CD8-positive, alpha-beta memory T cell (primary cell): ENCODE measurements at regions not wholly inside any gene's neighbourhood (a gene's known extent, or its start where the extent isn't known, plus 50 kb on each side); places are given as distances from the start of the nearest gene placed in this dataset.

Experiments used
- CTCF ChIA-PET: fragments of 350-600 bp; sonication (Branson Sonifier 250); formaldehyde crosslinking; loops from one replicate; lab custom pipeline; 2021; ENCODE audit warnings: antibody characterized with exemption; lab: Charles Lee
- POLR2A ChIA-PET: fragments of 350-600 bp; sonication (Branson Sonifier 250); formaldehyde crosslinking; loops from one replicate; lab custom pipeline; 2021; ENCODE audit warnings: antibody characterized with exemption; lab: Charles Lee
- DNase-seq, 5 donors: peaks; one replicate each; pipeline versions ENCODE4 v3.0.0 to v3.0.0-alpha.2; 2020 to 2022; ENCODE audit warnings: mixed read lengths in 1 of 5
- H3K27ac ChIP-seq: one replicate; pipeline ENCODE4 v1.7.0; 2013; ENCODE audit warnings: low read depth, mild to moderate bottlenecking, low read length, moderate library complexity
- H3K27me3 ChIP-seq: 2 replicates; pipeline ENCODE4 v1.7.0; 2013; ENCODE audit warnings: low read length, mild to moderate bottlenecking; ENCODE audit not compliant: insufficient read depth, poor library complexity, severe bottlenecking
- H3K36me3 ChIP-seq: 2 replicates; pipeline ENCODE4 v1.7.0; 2013; ENCODE audit warnings: mild to moderate bottlenecking, low read length, moderate library complexity; ENCODE audit not compliant: insufficient read depth
- H3K4me1 ChIP-seq: 2 replicates; pipeline ENCODE4 v1.7.0; 2013; ENCODE audit warnings: mild to moderate bottlenecking, low read length, moderate library complexity; ENCODE audit not compliant: insufficient read depth
- H3K4me3 ChIP-seq: 2 replicates; pipeline ENCODE4 v1.7.0; 2013; ENCODE audit warnings: mild to moderate bottlenecking, low read length
- H3K9me3 ChIP-seq: 2 replicates; pipeline ENCODE4 v1.7.0; 2013; ENCODE audit warnings: mild to moderate bottlenecking, low read length
- H3K27ac Mint-ChIP-seq, 8 donors: one replicate each; pipeline ENCODE4 v1.8.0; 2020 to 2021; ENCODE audit warnings: mixed read lengths in 8 of 8, mild to moderate bottlenecking in 6 of 8, inconsistent platforms in 3 of 8, moderate library complexity in 3 of 8
- H3K27me3 Mint-ChIP-seq, 2 donors: one replicate each; pipeline ENCODE4 v1.8.0; 2020 to 2021; ENCODE audit warnings: mixed read lengths in 2 of 2, mild to moderate bottlenecking in 1 of 2, moderate library complexity in 1 of 2
- H3K36me3 Mint-ChIP-seq, 3 donors: one replicate each; pipeline ENCODE4 v1.8.0; 2020 to 2021; ENCODE audit warnings: mixed read lengths in 3 of 3, inconsistent platforms in 1 of 3, mild to moderate bottlenecking in 1 of 3
- H3K4me1 Mint-ChIP-seq, 3 donors: one replicate each; pipeline ENCODE4 v1.8.0; 2020 to 2021; ENCODE audit warnings: mixed read lengths in 3 of 3, inconsistent platforms in 1 of 3, mild to moderate bottlenecking in 1 of 3
- H3K4me3 Mint-ChIP-seq, 7 donors: one replicate each; pipeline ENCODE4 v1.8.0; 2020 to 2021; ENCODE audit warnings: mixed read lengths in 7 of 7, mild to moderate bottlenecking in 6 of 7, moderate library complexity in 4 of 7, inconsistent platforms in 2 of 7
- H3K9me3 Mint-ChIP-seq, 5 donors: one replicate each; pipeline ENCODE4 v1.8.0; 2020 to 2022; ENCODE audit warnings: mixed read lengths in 5 of 5, mild to moderate bottlenecking in 3 of 5, moderate library complexity in 2 of 5, inconsistent platforms in 1 of 5

GRCh38 chr12:87142342-87142741, 886.2 kb upstream of the MGAT4C start:
- Mint-ChIP-seq H3K27ac (no peak overlapping the region), H3K4me3 (no peak overlapping the region)
- CTCF ChIA-PET = no interaction called here

GRCh38 chr12:87141091-87141490, 884.9 kb upstream of the MGAT4C start:
- ChIA-PET CTCF (no interaction called here), POLR2A (no interaction called here)
- H3K4me3 ChIP-seq = no peak overlapping the region
- no peaks in the 10 kb centered on the region for H3K36me3 ChIP-seq
- Mint-ChIP-seq H3K4me1 (no peaks in the 10 kb centered on the region), H3K27ac (no peak overlapping the region), H3K9me3 (peaks cover 0 to 17% (median 3%) of the 10 kb centered on the region in 5 donors), H3K27me3 (no peaks in the 10 kb centered on the region), H3K4me3 (no peak overlapping the region), H3K36me3 (no peaks in the 10 kb centered on the region)
- no peak for DNase-seq
- no peaks in the 10 kb centered on the region for H3K27me3 ChIP-seq
- no peaks in the 10 kb centered on the region for H3K9me3 ChIP-seq
- H3K27ac ChIP-seq = no peak overlapping the region
- no peaks in the 10 kb centered on the region for H3K4me1 ChIP-seq

More at GRCh38 chr12:87142342-87142741, 886.2 kb upstream of the MGAT4C start:
- Histone ChIP-seq H3K4me3 (no peak overlapping the region), H3K27me3 (no peaks in the 10 kb centered on the region), H3K9me3 (no peaks in the 10 kb centered on the region), H3K27ac (no peak overlapping the region), H3K36me3 (no peaks in the 10 kb centered on the region), H3K4me1 (no peaks in the 10 kb centered on the region)
- H3K4me1 Mint-ChIP-seq = no peaks in the 10 kb centered on the region
- H3K27me3 Mint-ChIP-seq = no peaks in the 10 kb centered on the region
- no peak for DNase-seq
- POLR2A ChIA-PET = no interaction called here
- H3K36me3 Mint-ChIP-seq = no peaks in the 10 kb centered on the region
- H3K9me3 Mint-ChIP-seq = peaks cover 0 to 17% (median 1%) of the 10 kb centered on the region in 5 donors

- no peak overlapping the region for H3K4me3 Mint-ChIP-seq
- CTCF ChIA-PET = no interaction called here
- H3K27me3 Mint-ChIP-seq = no peaks in the 10 kb centered on the region
- H3K27ac Mint-ChIP-seq = no peak overlapping the region
- Histone ChIP-seq H3K27me3 (no peaks in the 10 kb centered on the region), H3K4me3 (no peak overlapping the region), H3K27ac (no peak overlapping the region), H3K9me3 (no peaks in the 10 kb centered on the region), H3K4me1 (no peaks in the 10 kb centered on the region), H3K36me3 (no peaks in the 10 kb centered on the region)
- H3K9me3 Mint-ChIP-seq = peaks cover 0 to 17% (median 3%) of the 10 kb centered on the region in 5 donors
- H3K36me3 Mint-ChIP-seq = no peaks in the 10 kb centered on the region
- no peak for DNase-seq
- H3K4me1 Mint-ChIP-seq = no peaks in the 10 kb centered on the region
- POLR2A ChIA-PET = no interaction called here
Observed at GRCh38 chr12:87140262-87140661, 884.1 kb upstream of the MGAT4C start.

GRCh38 chr12:87137220-87137619, 881.0 kb upstream of the MGAT4C start:
- POLR2A ChIA-PET = no interaction called here
- Mint-ChIP-seq H3K36me3 (no peaks in the 10 kb centered on the region), H3K4me3 (no peak overlapping the region), H3K27ac (no peak overlapping the region), H3K4me1 (no peaks in the 10 kb centered on the region), H3K9me3 (peaks cover 0 to 14% (median 5%) of the 10 kb centered on the region in 5 donors), H3K27me3 (no peaks in the 10 kb centered on the region)
- no peaks in the 10 kb centered on the region for H3K27me3 ChIP-seq
- no peak overlapping the region for H3K4me3 ChIP-seq
- H3K36me3 ChIP-seq = no peaks in the 10 kb centered on the region
- no peaks in the 10 kb centered on the region for H3K9me3 ChIP-seq
- DNase-seq = no peak
- H3K27ac ChIP-seq = no peak overlapping the region
- CTCF ChIA-PET = no interaction called here
- H3K4me1 ChIP-seq = no peaks in the 10 kb centered on the region

GRCh38 chr12:87136330-87136976, 880.3 kb upstream of the MGAT4C start:
- Mint-ChIP-seq H3K27me3 (no peaks in the 10 kb centered on the region), H3K9me3 (peaks cover 0 to 14% (median 5%) of the 10 kb centered on the region in 5 donors), H3K27ac (no peak overlapping the region), H3K36me3 (no peaks in the 10 kb centered on the region), H3K4me1 (no peaks in the 10 kb centered on the region), H3K4me3 (peak overlapping the region in 1 of 7 donors; percentile 23)
- Histone ChIP-seq H3K9me3 (no peaks in the 10 kb centered on the region), H3K4me3 (no peak overlapping the region), H3K27me3 (no peaks in the 10 kb centered on the region), H3K4me1 (no peaks in the 10 kb centered on the region), H3K36me3 (no peaks in the 10 kb centered on the region), H3K27ac (no peak overlapping the region)
- no peak for DNase-seq
- ChIA-PET CTCF (no interaction called here), POLR2A (no interaction called here)

- no peak overlapping the region for H3K4me3 Mint-ChIP-seq
- peaks cover 0 to 24% (median 5%) of the 10 kb centered on the region in 5 donors for H3K9me3 Mint-ChIP-seq
- H3K4me3 ChIP-seq = no peak overlapping the region
- no peaks in the 10 kb centered on the region for H3K4me1 ChIP-seq
- no peak overlapping the region for H3K27ac ChIP-seq
- H3K27me3 Mint-ChIP-seq = no peaks in the 10 kb centered on the region
- ChIA-PET CTCF (no interaction called here), POLR2A (no interaction called here)
- H3K36me3 Mint-ChIP-seq = peaks cover 0 to 2% (median 0%) of the 10 kb centered on the region in 3 donors
- H3K27ac Mint-ChIP-seq = no peak overlapping the region
- H3K4me1 Mint-ChIP-seq = no peaks in the 10 kb centered on the region
- H3K9me3 ChIP-seq = no peaks in the 10 kb centered on the region
- no peaks in the 10 kb centered on the region for H3K27me3 ChIP-seq
- H3K36me3 ChIP-seq = no peaks in the 10 kb centered on the region
- no peak for DNase-seq
Observed at GRCh38 chr12:87127272-87127671, 871.1 kb upstream of the MGAT4C start.

- no peaks in the 10 kb centered on the region for H3K27me3 Mint-ChIP-seq
- POLR2A ChIA-PET = no interaction called here
- Histone ChIP-seq H3K36me3 (no peaks in the 10 kb centered on the region), H3K4me3 (no peak overlapping the region), H3K4me1 (no peaks in the 10 kb centered on the region), H3K27me3 (no peaks in the 10 kb centered on the region), H3K27ac (no peak overlapping the region), H3K9me3 (no peaks in the 10 kb centered on the region)
- CTCF ChIA-PET = no interaction called here
- peaks cover 2 to 46% (median 11%) of the 10 kb centered on the region in 5 donors for H3K9me3 Mint-ChIP-seq
- no peaks in the 10 kb centered on the region for H3K4me1 Mint-ChIP-seq
- H3K4me3 Mint-ChIP-seq = no peak overlapping the region
- no peaks in the 10 kb centered on the region for H3K36me3 Mint-ChIP-seq
- H3K27ac Mint-ChIP-seq = no peak overlapping the region
- DNase-seq = no peak
Observed at GRCh38 chr12:87121896-87122295, 865.7 kb upstream of the MGAT4C start.

GRCh38 chr12:87120440-87120839, 864.2 kb upstream of the MGAT4C start:
- H3K4me1 Mint-ChIP-seq = no peaks in the 10 kb centered on the region
- no peaks in the 10 kb centered on the region for H3K36me3 ChIP-seq
- no peaks in the 10 kb centered on the region for H3K9me3 ChIP-seq
- H3K27ac ChIP-seq = no peak overlapping the region
- no peak overlapping the region for H3K4me3 Mint-ChIP-seq
- DNase-seq = no peak
- CTCF ChIA-PET = no interaction called here
- peaks cover 2 to 43% (median 11%) of the 10 kb centered on the region in 5 donors for H3K9me3 Mint-ChIP-seq
- POLR2A ChIA-PET = no interaction called here
- H3K27me3 ChIP-seq = no peaks in the 10 kb centered on the region
- H3K27me3 Mint-ChIP-seq = no peaks in the 10 kb centered on the region
- no peak overlapping the region for H3K4me3 ChIP-seq
- H3K27ac Mint-ChIP-seq = no peak overlapping the region
- no peaks in the 10 kb centered on the region for H3K36me3 Mint-ChIP-seq
- no peaks in the 10 kb centered on the region for H3K4me1 ChIP-seq
